B cell (primary cell): ENCODE measurements at regions not wholly inside any gene's neighbourhood (a gene's known extent, or its start where the extent isn't known, plus 50 kb on each side); places are given as distances from the start of the nearest gene placed in this dataset.

ENCODE experiments used
- ATAC-seq: fragments of 200-7000 bp; cut with Tn5 transposase; one replicate; pipeline ENCODE4 v1.10.0; 2021; ENCODE audit warnings: low read depth, mild to moderate bottlenecking, moderate number of reproducible peaks, moderate library complexity
- CTCF ChIA-PET: fragments of 350-600 bp; sonication (Branson Sonifier 250); formaldehyde crosslinking; loops from one replicate; lab custom pipeline; 2021; ENCODE audit warnings: antibody characterized with exemption, inconsistent platforms; lab: Charles Lee
- POLR2A ChIA-PET: fragments of 350-600 bp; sonication (Branson Sonifier 250); formaldehyde crosslinking; loops from one replicate; lab custom pipeline; 2021; ENCODE audit warnings: antibody characterized with exemption; lab: Charles Lee
- DNase-seq: peaks from one replicate; pipeline ENCODE4 v3.0.0; 2013
- H2AFZ ChIP-seq: 2 replicates; pipeline ENCODE4 v1.6.1; 2012; ENCODE audit warnings: mild to moderate bottlenecking, low read depth, low read length; ENCODE audit not compliant: insufficient read depth, poor library complexity, severe bottlenecking
- H3K27ac ChIP-seq, 2 donors: 1 replicate in 1 of 2; 2 replicates in 1 of 2; pipeline ENCODE4 v1.5.1; 2012 to 2013; ENCODE audit warnings: low read length in 2 of 2, mild to moderate bottlenecking in 2 of 2, moderate library complexity in 1 of 2
- H3K27me3 ChIP-seq, 4 experiments: fragments of 200-600 bp in 1 of 4; sonication (generic) in 1 of 4; replicated peaks in 1 of 4; 1 replicate in 2 of 4; 2 replicates in 2 of 4; pipeline versions ENCODE4 v1.6.1 to v1.7.0; 2013 to 2016; ENCODE audit warnings: low read length in 3 of 4, mild to moderate bottlenecking in 2 of 4, mixed read lengths in 1 of 4, moderate library complexity in 1 of 4; ENCODE audit not compliant: insufficient read depth in 4 of 4, control insufficient read depth in 3 of 4; ENCODE audit errors: control extremely low read depth in 1 of 4
- H3K36me3 ChIP-seq, 2 experiments: replicated peaks in 1 of 2; 1 replicate in 1 of 2; 2 replicates in 1 of 2; pipeline versions ENCODE4 v1.6.1 to v1.7.1; 2013; ENCODE audit warnings: low read length in 1 of 2; ENCODE audit not compliant: insufficient read depth in 2 of 2, control insufficient read depth in 1 of 2; ENCODE audit errors: control extremely low read depth in 1 of 2, extremely low read depth in 1 of 2
- H3K4me1 ChIP-seq, 2 donors: fragments of 200-600 bp in 1 of 2; sonication (generic) in 1 of 2; 1 replicate in 1 of 2; 2 replicates in 1 of 2; pipeline versions ENCODE4 v1.5.1 to v1.6.1; 2013 to 2017; ENCODE audit warnings: low read length in 2 of 2; ENCODE audit not compliant: control insufficient read depth in 2 of 2, insufficient read depth in 2 of 2
- H3K4me2 ChIP-seq: replicated peaks from 2 replicates; pipeline ENCODE3; 2012; ENCODE audit warnings: mild to moderate bottlenecking, low read depth, low read length; ENCODE audit not compliant: poor library complexity, severe bottlenecking
- H3K4me3 ChIP-seq, 5 experiments: fragments of 200-600 bp in 1 of 5; sonication (generic) in 1 of 5; 1 replicate in 3 of 5; 2 replicates in 2 of 5; pipeline versions ENCODE4 v1.5.1 to v1.7.0; 2011 to 2016; ENCODE audit warnings: low read length in 4 of 5, mild to moderate bottlenecking in 4 of 5, low read depth in 2 of 5, control low read depth in 1 of 5, moderate library complexity in 1 of 5; ENCODE audit not compliant: insufficient read depth in 1 of 5; ENCODE audit errors: control extremely low read depth in 1 of 5, extremely low read depth in 1 of 5
- H3K79me2 ChIP-seq: fragments of 200-600 bp; sonication (generic); one replicate; pipeline ENCODE4 v1.6.0; 2016; ENCODE audit warnings: low read length; ENCODE audit not compliant: control insufficient read depth, insufficient read depth
- H3K9ac ChIP-seq: fragments of 200-600 bp; sonication (generic); 2 replicates; pipeline ENCODE4 v1.6.1; 2017; ENCODE audit warnings: mild to moderate bottlenecking, low read length, moderate library complexity
- H3K9me3 ChIP-seq, 3 donors: one replicate each; pipeline versions ENCODE4 v1.6.1 to v1.7.1; 2013; ENCODE audit warnings: low read length in 2 of 3; ENCODE audit not compliant: control insufficient read depth in 2 of 3, insufficient read depth in 1 of 3; ENCODE audit errors: control extremely low read depth in 1 of 3
- H4K20me1 ChIP-seq: 2 replicates; pipeline ENCODE4 v1.6.0; 2012; ENCODE audit warnings: mild to moderate bottlenecking, low read length; ENCODE audit not compliant: insufficient read depth, control insufficient read depth, poor library complexity, severe bottlenecking
- H3K27ac Mint-ChIP-seq: one replicate; pipeline ENCODE4 v1.8.0; 2021; ENCODE audit warnings: mixed read lengths
- H3K27me3 Mint-ChIP-seq: one replicate; pipeline ENCODE4 v1.8.0; 2021; ENCODE audit warnings: mixed read lengths
- H3K4me1 Mint-ChIP-seq: one replicate; pipeline ENCODE4 v1.8.0; 2021; ENCODE audit warnings: mixed read lengths
- H3K4me3 Mint-ChIP-seq: one replicate; pipeline ENCODE4 v1.8.0; 2021; ENCODE audit warnings: mixed read lengths
- H3K9me3 Mint-ChIP-seq: one replicate; pipeline ENCODE4 v1.8.0; 2022; ENCODE audit warnings: mixed read lengths; ENCODE audit not compliant: insufficient read depth
- EZH2 ChIP-seq: IDR thresholded peaks from 2 replicates; pipeline ENCODE4 v1.6.1; 2012; ENCODE audit warnings: borderline replicate concordance, low read depth, mild to moderate bottlenecking, moderate library complexity, low read length; ENCODE audit not compliant: insufficient read depth, poor library complexity, severe bottlenecking
- WGBS: methylation state at CpG from one replicate; pipeline ENCODE4 v1.1.5; 2013; ENCODE audit warnings: missing lambda C conversion rate; ENCODE audit not compliant: insufficient coverage; 5-methylcytosine and 5-hydroxymethylcytosine counted together
- intact Hi-C: fragments of 100-400 bp; cut with micrococcal nuclease; formaldehyde crosslinking; loops from one replicate; pipeline ENCODE4 v1.10.0; 2022
- TF ChIP-seq, protein P1 (sequence below): fragments of 200-600 bp; IDR thresholded peaks from one replicate; pipeline ENCODE4 v1.8.0; 2022; ENCODE audit warnings: antibody characterized with exemption, mild to moderate bottlenecking

DNA sequence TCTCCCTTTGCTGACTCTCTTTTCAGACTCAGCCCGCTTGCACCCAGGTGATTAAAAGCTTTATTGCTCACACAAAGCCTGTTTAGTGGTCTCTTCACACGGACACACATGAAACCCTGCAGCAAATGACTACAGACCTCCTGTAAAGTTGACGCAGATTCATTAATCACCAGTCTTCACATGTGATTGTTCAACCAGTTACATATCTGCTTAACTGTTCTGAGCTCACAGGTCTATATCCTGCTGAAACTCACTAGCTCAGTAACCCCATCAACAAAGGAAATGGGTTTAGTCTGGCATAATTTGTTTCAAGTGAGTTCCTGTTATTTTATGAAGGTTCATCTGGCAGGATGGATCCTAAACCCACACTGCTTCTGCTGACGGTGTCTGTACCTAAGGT lies 68.4 kb upstream of the GJA8 start:
- no peak overlapping the region for H3K27ac ChIP-seq
- POLR2A ChIA-PET = no interaction called here
- intact Hi-C loops = no loop called here
- no peaks in the 10 kb centered on the region for H3K36me3 ChIP-seq
- H3K9me3 Mint-ChIP-seq = no peaks in the 10 kb centered on the region
- H3K4me1 ChIP-seq = no peaks in the 10 kb centered on the region
- peaks cover 38% of the 10 kb centered on the region for H3K27me3 Mint-ChIP-seq
- no peak overlapping the region for H3K4me3 Mint-ChIP-seq
- no peak overlapping the region for H3K9ac ChIP-seq
- DNase-seq = no peak
- H3K79me2 ChIP-seq = no peaks in the 10 kb centered on the region
- H3K4me1 Mint-ChIP-seq = no peaks in the 10 kb centered on the region
- H3K4me2 ChIP-seq = no peak overlapping the region
- no peaks in the 10 kb centered on the region for H3K9me3 ChIP-seq
- 45% methylated on average over 3 of the region's 4 CpGs for WGBS
- CTCF ChIA-PET = no interaction called here
- H3K27me3 ChIP-seq = peaks cover 0 to 10% (median 5%) of the 10 kb centered on the region in 4 experiments
- no peak overlapping the region for H2AFZ ChIP-seq
- ATAC-seq = no peak
- H3K27ac Mint-ChIP-seq = no peak overlapping the region
- no peak overlapping the region for H3K4me3 ChIP-seq
- no peak for TF ChIP-seq EZH2
- TF ChIP-seq, protein P1, sequence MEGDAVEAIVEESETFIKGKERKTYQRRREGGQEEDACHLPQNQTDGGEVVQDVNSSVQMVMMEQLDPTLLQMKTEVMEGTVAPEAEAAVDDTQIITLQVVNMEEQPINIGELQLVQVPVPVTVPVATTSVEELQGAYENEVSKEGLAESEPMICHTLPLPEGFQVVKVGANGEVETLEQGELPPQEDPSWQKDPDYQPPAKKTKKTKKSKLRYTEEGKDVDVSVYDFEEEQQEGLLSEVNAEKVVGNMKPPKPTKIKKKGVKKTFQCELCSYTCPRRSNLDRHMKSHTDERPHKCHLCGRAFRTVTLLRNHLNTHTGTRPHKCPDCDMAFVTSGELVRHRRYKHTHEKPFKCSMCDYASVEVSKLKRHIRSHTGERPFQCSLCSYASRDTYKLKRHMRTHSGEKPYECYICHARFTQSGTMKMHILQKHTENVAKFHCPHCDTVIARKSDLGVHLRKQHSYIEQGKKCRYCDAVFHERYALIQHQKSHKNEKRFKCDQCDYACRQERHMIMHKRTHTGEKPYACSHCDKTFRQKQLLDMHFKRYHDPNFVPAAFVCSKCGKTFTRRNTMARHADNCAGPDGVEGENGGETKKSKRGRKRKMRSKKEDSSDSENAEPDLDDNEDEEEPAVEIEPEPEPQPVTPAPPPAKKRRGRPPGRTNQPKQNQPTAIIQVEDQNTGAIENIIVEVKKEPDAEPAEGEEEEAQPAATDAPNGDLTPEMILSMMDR = no peak
- no peaks in the 10 kb centered on the region for H4K20me1 ChIP-seq

DNA sequence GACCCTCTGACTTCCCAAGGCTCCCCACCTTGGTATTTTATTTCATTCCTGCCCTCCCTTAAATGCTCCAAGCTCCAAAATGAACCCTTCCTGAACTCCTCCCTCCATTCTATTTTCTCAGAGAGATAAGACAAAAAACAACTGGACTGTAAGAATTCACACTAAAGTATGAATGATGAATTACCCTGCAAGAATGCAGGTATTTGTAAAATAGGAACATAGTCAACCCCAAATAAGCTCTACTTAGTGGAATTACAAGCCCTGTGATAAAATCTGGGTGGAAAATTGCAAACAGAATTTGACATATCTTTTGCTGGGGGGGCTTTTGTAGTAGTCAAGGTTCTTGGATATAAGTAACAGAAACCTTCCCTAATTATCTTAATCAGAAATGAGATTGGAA lies 67.8 kb upstream of the GJA8 start:
- H3K27me3 ChIP-seq = peaks cover 0 to 10% (median 5%) of the 10 kb centered on the region in 4 experiments
- intact Hi-C loops = no loop called here
- no peak overlapping the region for H3K9ac ChIP-seq
- H4K20me1 ChIP-seq = no peaks in the 10 kb centered on the region
- no peaks in the 10 kb centered on the region for H3K4me1 ChIP-seq
- H3K9me3 ChIP-seq = no peaks in the 10 kb centered on the region
- no peaks in the 10 kb centered on the region for H3K79me2 ChIP-seq
- H3K4me2 ChIP-seq = no peak overlapping the region
- H3K27ac ChIP-seq = no peak overlapping the region
- POLR2A ChIA-PET = no interaction called here
- TF ChIP-seq, protein P1 = no peak
- TF ChIP-seq EZH2 = no peak
- ATAC-seq (no peak), DNase-seq (no peak)
- no peaks in the 10 kb centered on the region for H3K36me3 ChIP-seq
- no peak overlapping the region for H3K4me3 Mint-ChIP-seq
- H2AFZ ChIP-seq = no peak overlapping the region
- no peak overlapping the region for H3K27ac Mint-ChIP-seq
- CTCF ChIA-PET = no interaction called here
- H3K9me3 Mint-ChIP-seq = no peaks in the 10 kb centered on the region
- H3K4me1 Mint-ChIP-seq = no peaks in the 10 kb centered on the region
- peaks cover 38% of the 10 kb centered on the region for H3K27me3 Mint-ChIP-seq
- H3K4me3 ChIP-seq = no peak overlapping the region
